SK-N-SH (cell line): ENCODE measurements at regions not wholly inside any gene's neighbourhood (a gene's known extent, or its start where the extent isn't known, plus 50 kb on each side); places are given as distances from the start of the nearest gene placed in this dataset.

Source experiments
- TF ChIP-seq, protein P1 (sequence below): fragments of 200-600 bp; sonication (generic); IDR thresholded peaks from 2 replicates; pipeline ENCODE4 v1.6.1; 2017; ENCODE audit warnings: antibody characterized with exemption, mild to moderate bottlenecking, moderate library complexity
- TF ChIP-seq, protein P2 (sequence below): IDR thresholded peaks from 2 replicates; pipeline ENCODE4 v1.4.0; 2012; ENCODE audit warnings: low read depth, borderline replicate concordance

DNA sequence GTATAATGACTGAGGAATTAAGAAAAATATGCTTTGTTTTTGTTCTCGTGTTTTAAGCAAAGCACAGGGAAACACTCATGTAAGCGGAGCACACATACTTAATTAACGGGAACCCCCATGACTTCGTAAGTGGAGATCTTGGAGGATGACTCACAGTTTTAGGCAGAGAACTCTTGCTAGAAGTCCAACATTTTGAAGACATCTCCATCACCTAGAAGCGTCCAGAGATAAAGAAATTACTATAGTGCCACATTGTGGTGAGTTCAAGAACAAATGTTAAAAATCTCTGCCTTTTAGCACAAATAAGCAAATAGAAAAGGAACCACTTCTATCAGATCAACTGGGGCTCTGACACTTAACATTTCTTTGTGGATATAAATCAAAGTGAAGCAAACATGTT, 194.1 kb upstream of the ARHGEF26 start:
- TF ChIP-seq, protein P1, sequence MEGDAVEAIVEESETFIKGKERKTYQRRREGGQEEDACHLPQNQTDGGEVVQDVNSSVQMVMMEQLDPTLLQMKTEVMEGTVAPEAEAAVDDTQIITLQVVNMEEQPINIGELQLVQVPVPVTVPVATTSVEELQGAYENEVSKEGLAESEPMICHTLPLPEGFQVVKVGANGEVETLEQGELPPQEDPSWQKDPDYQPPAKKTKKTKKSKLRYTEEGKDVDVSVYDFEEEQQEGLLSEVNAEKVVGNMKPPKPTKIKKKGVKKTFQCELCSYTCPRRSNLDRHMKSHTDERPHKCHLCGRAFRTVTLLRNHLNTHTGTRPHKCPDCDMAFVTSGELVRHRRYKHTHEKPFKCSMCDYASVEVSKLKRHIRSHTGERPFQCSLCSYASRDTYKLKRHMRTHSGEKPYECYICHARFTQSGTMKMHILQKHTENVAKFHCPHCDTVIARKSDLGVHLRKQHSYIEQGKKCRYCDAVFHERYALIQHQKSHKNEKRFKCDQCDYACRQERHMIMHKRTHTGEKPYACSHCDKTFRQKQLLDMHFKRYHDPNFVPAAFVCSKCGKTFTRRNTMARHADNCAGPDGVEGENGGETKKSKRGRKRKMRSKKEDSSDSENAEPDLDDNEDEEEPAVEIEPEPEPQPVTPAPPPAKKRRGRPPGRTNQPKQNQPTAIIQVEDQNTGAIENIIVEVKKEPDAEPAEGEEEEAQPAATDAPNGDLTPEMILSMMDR: peak; percentile 51
- TF ChIP-seq, protein P2, sequence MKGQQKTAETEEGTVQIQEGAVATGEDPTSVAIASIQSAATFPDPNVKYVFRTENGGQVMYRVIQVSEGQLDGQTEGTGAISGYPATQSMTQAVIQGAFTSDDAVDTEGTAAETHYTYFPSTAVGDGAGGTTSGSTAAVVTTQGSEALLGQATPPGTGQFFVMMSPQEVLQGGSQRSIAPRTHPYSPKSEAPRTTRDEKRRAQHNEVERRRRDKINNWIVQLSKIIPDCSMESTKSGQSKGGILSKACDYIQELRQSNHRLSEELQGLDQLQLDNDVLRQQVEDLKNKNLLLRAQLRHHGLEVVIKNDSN: no peak
